K562 (cell line): ENCODE measurements at regions not wholly inside any gene's neighbourhood (a gene's known extent, or its start where the extent isn't known, plus 50 kb on each side); places are given as distances from the start of the nearest gene placed in this dataset.
"Not testable (repeated sequence)": the region's sequence is repeated elsewhere in the genome, so short reads cannot be mapped to it uniquely, and the experiment has no call there.

Source experiments
- ATAC-seq: fragments of 200-7000 bp; cut with Tn5 transposase; 3 replicates; pipeline ENCODE4 v1.9.1; 2020; ENCODE audit warnings: moderate library complexity
- BruUV-seq: library from RNA; stranded (reverse); fragments of 400-500 nt; replicated peaks from 2 replicates; lab custom pipeline; 2021; lab: Mats Ljungman, UMichigan
- CTCF ChIA-PET: fragments of 300-600 bp; formaldehyde crosslinking; extraction: SDS; loops from one replicate; lab custom pipeline; 2021; ENCODE audit warnings: low intra/inter-chr PET ratio; lab: Yijun Ruan, JAX
- POLR2A ChIA-PET: fragments of 300-600, 350-650 bp; sonication (Branson Sonifier 250); formaldehyde crosslinking; extraction: SDS; loops from one replicate; lab custom pipeline; 2021; ENCODE audit warnings: antibody characterized with exemption, inconsistent platforms; lab: Yijun Ruan, JAX
- DNase-seq, 4 experiments: peaks; one replicate each; pipeline versions ENCODE4 v3.0.0 to v3.0.0-alpha.2; 2011 to 2018; ENCODE audit warnings: low spot score in 3 of 4, mixed read lengths in 3 of 4; ENCODE audit errors: extremely low read depth in 1 of 4
- FAIRE-seq: peaks from 2 replicates; lab custom pipeline; 2011; peaks lifted over from hg19 to GRCh38; lab: Jason Lieb, UNC
- H2AFZ ChIP-seq: 2 replicates; pipeline ENCODE4 v1.6.0; 2011; ENCODE audit warnings: low read depth, low read length, control low read depth, inconsistent platforms
- H3K27ac ChIP-seq: fragments of 200-600 bp; 3 replicates; pipeline ENCODE4 v1.8.0; 2011; ENCODE audit warnings: low read depth, mild to moderate bottlenecking, control low read depth, inconsistent platforms, low read length, moderate library complexity, mixed read lengths; ENCODE audit errors: extremely low read depth
- H3K27me3 ChIP-seq, 2 experiments: fragments of 300-600 bp in 1 of 2; 2 replicates in 1 of 2; 3 replicates in 1 of 2; pipeline versions ENCODE4 v1.6.0 to v1.8.0; 2011; ENCODE audit warnings: inconsistent platforms in 2 of 2, low read length in 2 of 2, mild to moderate bottlenecking in 1 of 2, mixed read lengths in 1 of 2, moderate library complexity in 1 of 2; ENCODE audit not compliant: control insufficient read depth in 2 of 2, insufficient read depth in 2 of 2
- H3K36me3 ChIP-seq: fragments of 300-600 bp; 3 replicates; pipeline ENCODE4 v1.8.0; 2011; ENCODE audit warnings: mild to moderate bottlenecking, low read length, inconsistent platforms; ENCODE audit not compliant: control insufficient read depth, insufficient read depth
- H3K4me1 ChIP-seq, 2 experiments: fragments of 200-600 bp in 1 of 2; replicated peaks in 1 of 2; 2 replicates in 1 of 2; 3 replicates in 1 of 2; pipeline versions ENCODE4 v1.5.1 to v1.8.0; 2011; ENCODE audit warnings: inconsistent platforms in 2 of 2, low read length in 2 of 2, mild to moderate bottlenecking in 1 of 2, mixed read lengths in 1 of 2, moderate library complexity in 1 of 2; ENCODE audit not compliant: control insufficient read depth in 2 of 2, insufficient read depth in 2 of 2
- H3K4me2 ChIP-seq: 2 replicates; pipeline ENCODE4 v1.6.1; 2011; ENCODE audit warnings: low read length, control low read depth, inconsistent platforms, mixed read lengths; ENCODE audit not compliant: insufficient read depth
- H3K4me3 ChIP-seq: fragments of 200-600 bp; sonication (generic), shearing (Covaris generic); 2 replicates; pipeline ENCODE4 v1.5.1; 2016; ENCODE audit warnings: control low read depth, inconsistent platforms
- H3K79me2 ChIP-seq: fragments of 200-600 bp; 3 replicates; pipeline ENCODE4 v1.8.0; 2011; ENCODE audit warnings: low read length, inconsistent platforms; ENCODE audit not compliant: control insufficient read depth, insufficient read depth
- H3K9ac ChIP-seq, 2 experiments: 2 replicates each; pipeline versions ENCODE4 v1.6.0 to v1.6.1; 2011; ENCODE audit warnings: low read depth in 2 of 2, low read length in 2 of 2, control low read depth in 1 of 2, inconsistent platforms in 1 of 2, mild to moderate bottlenecking in 1 of 2, mixed read lengths in 1 of 2; ENCODE audit not compliant: insufficient read depth in 1 of 2
- H3K9me1 ChIP-seq: one replicate; pipeline ENCODE4 v1.6.0; 2011; ENCODE audit warnings: inconsistent platforms, mild to moderate bottlenecking, low read length, moderate library complexity; ENCODE audit not compliant: control insufficient read depth, insufficient read depth
- H3K9me3 ChIP-seq: replicated peaks from 2 replicates; pipeline ENCODE4 v1.5.1; 2011; ENCODE audit warnings: low read depth, low read length, inconsistent platforms; ENCODE audit not compliant: control insufficient read depth, insufficient read depth
- H4K20me1 ChIP-seq: replicated peaks from 2 replicates; pipeline ENCODE4 v1.6.1; 2011; ENCODE audit warnings: low read length, inconsistent platforms, mixed read lengths; ENCODE audit not compliant: control insufficient read depth, insufficient read depth
- CEBPB ChIP-seq: fragments of 450-650 bp; IDR thresholded peaks from 2 replicates; pipeline ENCODE4 v1.6.1; 2016; ENCODE audit warnings: missing genetic modification characterization, missing compliant biosample characterization
- RBM25 ChIP-seq: fragments of 200-400 bp; formaldehyde crosslinking; IDR thresholded peaks from 2 replicates; pipeline ENCODE4 v1.6.1; 2018; ENCODE audit warnings: low read length, low read depth, moderate library complexity; ENCODE audit not compliant: severe bottlenecking
- WGBS: fragments of 100-300 bp; shearing (Covaris generic); methylation state at CpG from one replicate; pipeline ENCODE4 v1.1.6; 2016; ENCODE audit warnings: low coverage, mixed read lengths; ENCODE audit not compliant: insufficient coverage; ENCODE audit errors: missing lambda C conversion rate; 5-methylcytosine and 5-hydroxymethylcytosine counted together
- in situ Hi-C: fragments of 300-500 bp; cut with MboI; formaldehyde crosslinking; loops from 4 replicates; pipeline ENCODE4 v1.15.0; 2018; ENCODE audit warnings: inconsistent platforms, mixed read lengths
- intact Hi-C: fragments of 100-400 bp; cut with micrococcal nuclease; formaldehyde crosslinking; loops from 2 replicates; pipeline ENCODE4 v1.14.2; 2022
- TF ChIP-seq, protein P1 (sequence below), 3 experiments: fragments of 200-800 bp in 1 of 3; sonication (Bioruptor generic) in 1 of 3; sonication (generic) in 1 of 3; formaldehyde crosslinking in 1 of 3; IDR thresholded peaks; 2 replicates each; pipeline versions ENCODE4 v1.6.1 to v1.8.0; 2016 to 2022; ENCODE audit warnings: mild to moderate bottlenecking in 2 of 3, missing compliant biosample characterization in 2 of 3, missing genetic modification characterization in 2 of 3, missing genetic modification reagents in 1 of 3

DNA sequence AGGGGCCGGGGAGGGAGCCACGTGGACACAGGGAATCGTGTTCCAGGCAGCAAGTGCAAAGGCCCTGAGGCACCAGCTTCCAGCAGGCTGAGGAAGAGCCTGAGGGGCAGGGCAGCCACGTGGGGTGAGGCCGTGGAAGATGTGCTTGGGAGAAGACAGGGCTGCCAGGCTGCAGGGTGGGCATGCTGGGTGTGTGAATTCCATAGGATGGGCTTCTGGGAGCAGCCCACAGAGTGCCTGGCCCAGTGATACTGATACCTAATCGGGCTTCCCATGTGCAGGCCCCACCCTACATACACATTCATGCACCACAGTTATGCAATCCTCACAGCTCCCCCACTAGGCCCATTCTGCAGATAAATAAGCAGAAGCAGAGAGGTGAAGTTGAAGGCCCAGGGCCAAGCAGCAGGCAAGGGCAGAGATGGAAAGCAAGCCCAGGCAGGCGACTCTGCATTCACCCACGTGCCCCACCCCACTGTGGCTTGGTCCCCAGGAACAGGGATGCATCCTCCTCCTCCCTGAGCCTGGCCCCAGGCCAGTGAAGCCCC is 139.5 kb upstream of the FOXD4L5 start:
- H3K27me3 ChIP-seq, H3K36me3 ChIP-seq, in situ Hi-C loops, H3K4me3 ChIP-seq, H3K4me1 ChIP-seq, H3K9ac ChIP-seq, H3K4me2 ChIP-seq, POLR2A ChIA-PET, intact Hi-C loops, H3K9me3 ChIP-seq, H4K20me1 ChIP-seq, BruUV-seq, CTCF ChIA-PET, H3K9me1 ChIP-seq, H3K27ac ChIP-seq, FAIRE-seq, H3K79me2 ChIP-seq, H2AFZ ChIP-seq: not testable (repeated sequence)
- TF ChIP-seq CEBPB (tag), result peak; percentile 63
- TF ChIP-seq, protein P1, sequence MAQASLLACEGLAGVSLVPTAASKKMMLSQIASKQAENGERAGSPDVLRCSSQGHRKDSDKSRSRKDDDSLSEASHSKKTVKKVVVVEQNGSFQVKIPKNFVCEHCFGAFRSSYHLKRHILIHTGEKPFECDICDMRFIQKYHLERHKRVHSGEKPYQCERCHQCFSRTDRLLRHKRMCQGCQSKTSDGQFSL (CRISPR knock-in tag; IDR thresholded peaks at IDR 0.05), result peak; percentile 46; the same call in 1 of the 2 replicates
- TF ChIP-seq, protein P1 (tag; IDR thresholded peaks at IDR 0.05), result not testable (repeated sequence)
- peak; percentile 47 for TF ChIP-seq RBM25
- ATAC-seq, result peak; percentile 61
- 0% methylated on average over 2 of the region's 8 CpGs for WGBS
- DNase-seq, result peak in 1 of 4 experiments; percentile 15

DNA sequence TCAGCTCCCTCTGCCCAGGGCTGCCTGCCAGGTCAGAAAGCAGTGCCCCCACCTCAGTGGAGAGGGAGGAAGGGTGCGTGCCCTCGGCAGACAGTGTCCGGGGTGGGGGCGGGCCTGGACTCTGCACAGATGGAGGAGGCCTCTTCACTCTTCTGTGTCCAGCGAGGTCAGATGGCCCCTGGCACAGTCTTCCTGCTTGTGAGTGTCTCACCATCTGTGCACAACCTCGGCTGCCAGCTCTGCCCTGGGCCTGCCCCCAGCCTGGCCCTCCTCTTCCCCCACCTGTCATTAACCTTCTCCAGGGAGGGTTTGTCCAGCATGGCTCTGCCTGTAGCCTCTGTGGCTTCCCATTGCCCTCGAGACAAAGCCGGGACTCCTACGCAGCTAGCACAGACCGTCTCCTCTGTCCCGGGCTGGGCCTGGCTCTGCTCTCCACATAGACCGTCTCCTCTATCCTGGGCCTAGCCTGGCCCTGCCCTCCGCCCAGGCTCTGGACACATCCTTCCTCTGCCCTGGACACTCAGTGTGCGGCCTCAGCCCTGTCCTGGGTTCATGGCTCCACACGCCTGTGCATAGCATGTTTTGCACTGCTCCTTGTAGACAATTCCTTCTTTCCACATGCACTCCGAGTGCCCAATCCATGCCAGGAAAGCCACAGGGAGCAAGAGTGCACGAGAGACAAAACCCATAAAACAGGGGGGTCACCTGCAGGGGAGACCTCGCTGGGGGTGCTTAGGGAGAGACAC is 138.9 kb upstream of the FOXD4L5 start:
- H3K9me3 ChIP-seq, CTCF ChIA-PET, in situ Hi-C loops, H2AFZ ChIP-seq, H3K4me3 ChIP-seq, H3K27me3 ChIP-seq, H3K79me2 ChIP-seq, intact Hi-C loops, H3K36me3 ChIP-seq, POLR2A ChIA-PET, BruUV-seq, DNase-seq, H3K4me2 ChIP-seq, H4K20me1 ChIP-seq, H3K27ac ChIP-seq, H3K9me1 ChIP-seq, H3K9ac ChIP-seq, H3K4me1 ChIP-seq, FAIRE-seq: not testable (repeated sequence)
- ATAC-seq, result peak; percentile 41
- WGBS, result 34% methylated on average over 12 of the region's 18 CpGs

DNA sequence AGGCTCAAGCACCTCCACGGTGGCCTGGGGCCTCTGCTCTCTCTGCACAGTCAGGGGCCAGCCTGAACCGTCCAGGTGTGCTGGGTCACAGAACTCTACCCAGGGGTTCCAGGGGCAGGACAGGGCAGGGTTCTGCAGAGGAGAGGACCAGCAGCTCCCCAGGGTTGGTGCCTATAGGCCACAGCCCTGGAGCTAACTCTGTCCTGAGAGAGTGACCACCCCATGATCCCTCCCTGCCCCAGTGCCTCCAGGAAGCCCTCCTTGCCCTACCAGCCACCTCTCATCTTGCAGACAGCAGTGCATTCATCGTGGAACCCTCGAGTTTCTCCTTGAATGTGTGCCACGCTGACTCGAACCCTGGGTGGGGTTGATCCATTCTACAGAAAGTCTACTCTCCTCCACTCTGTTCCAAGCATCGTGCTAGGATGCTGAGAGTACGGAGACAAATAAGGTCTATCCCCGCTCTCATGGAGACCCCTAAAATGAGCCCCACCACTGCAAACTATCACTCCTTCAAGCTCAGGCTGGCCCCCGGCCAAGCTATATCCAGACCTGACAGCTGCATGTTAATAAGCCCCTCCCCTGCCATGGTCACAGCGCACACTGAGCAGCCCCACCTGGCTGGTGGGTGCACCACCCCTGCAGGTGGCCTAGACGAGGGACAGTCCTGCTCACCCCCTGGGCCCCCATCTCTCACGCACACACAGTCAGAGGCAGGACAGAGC is 138.1 kb upstream of the FOXD4L5 start:
- POLR2A ChIA-PET, H4K20me1 ChIP-seq, H3K4me3 ChIP-seq, H2AFZ ChIP-seq, H3K79me2 ChIP-seq, CTCF ChIA-PET, H3K9me1 ChIP-seq, H3K36me3 ChIP-seq, H3K4me1 ChIP-seq, in situ Hi-C loops, BruUV-seq, H3K27me3 ChIP-seq, FAIRE-seq, H3K9ac ChIP-seq, H3K9me3 ChIP-seq, H3K4me2 ChIP-seq, H3K27ac ChIP-seq, DNase-seq, intact Hi-C loops: not testable (repeated sequence)
- peak; percentile 22; the same call in 2 of the 3 replicates for ATAC-seq
- 13% methylated on average over 9 of the region's 13 CpGs for WGBS
